ENCODE measurements at regions not wholly inside any gene's neighbourhood (a gene's known extent, or its start where the extent isn't known, plus 50 kb on each side); places are given as distances from the start of the nearest gene placed in this dataset.

DNA sequence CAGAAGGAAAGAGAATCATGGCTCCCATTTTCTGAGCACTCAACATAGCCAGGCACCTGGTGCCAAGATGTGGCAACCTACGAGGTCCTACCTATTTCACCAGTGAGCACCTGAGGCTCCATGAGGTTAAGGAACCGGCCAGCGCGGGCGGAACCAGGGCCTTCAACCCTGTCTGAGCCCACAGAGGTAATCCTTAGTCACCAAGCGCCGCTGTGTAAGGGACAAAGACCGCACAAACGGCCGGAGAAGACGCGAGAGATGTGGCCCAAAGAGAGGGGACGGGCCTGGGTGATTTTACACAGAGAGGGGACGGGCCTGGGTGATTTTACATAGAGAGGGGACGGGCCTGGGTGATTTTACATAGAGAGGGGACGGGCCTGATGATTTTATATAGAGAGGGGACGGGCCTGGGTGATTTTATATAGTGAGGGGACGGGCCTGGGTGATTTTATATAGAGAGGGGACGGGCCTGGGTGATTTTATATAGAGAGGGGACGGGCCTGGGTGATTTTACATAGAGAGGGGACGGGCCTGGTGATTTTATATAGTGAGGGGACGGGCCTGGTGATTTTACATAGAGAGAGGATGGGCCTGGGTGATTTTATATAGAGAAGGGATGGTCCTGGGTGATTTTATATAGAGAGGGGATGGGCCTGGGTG lies 114.2 kb downstream of the SMIM20 start:
- TF ChIP-seq NPAS2 (CRISPR knock-in tag; IDR thresholded peaks at IDR 0.05; ENCODE audit: borderline replicate concordance) (no peak), POLR2AphosphoS2 (conservative IDR thresholded peaks at IDR 0.05; ENCODE audit: low read length) (no peak), CBX8 (IDR thresholded peaks at IDR 0.05) (no peak)
- TF ChIP-seq, protein P1, sequence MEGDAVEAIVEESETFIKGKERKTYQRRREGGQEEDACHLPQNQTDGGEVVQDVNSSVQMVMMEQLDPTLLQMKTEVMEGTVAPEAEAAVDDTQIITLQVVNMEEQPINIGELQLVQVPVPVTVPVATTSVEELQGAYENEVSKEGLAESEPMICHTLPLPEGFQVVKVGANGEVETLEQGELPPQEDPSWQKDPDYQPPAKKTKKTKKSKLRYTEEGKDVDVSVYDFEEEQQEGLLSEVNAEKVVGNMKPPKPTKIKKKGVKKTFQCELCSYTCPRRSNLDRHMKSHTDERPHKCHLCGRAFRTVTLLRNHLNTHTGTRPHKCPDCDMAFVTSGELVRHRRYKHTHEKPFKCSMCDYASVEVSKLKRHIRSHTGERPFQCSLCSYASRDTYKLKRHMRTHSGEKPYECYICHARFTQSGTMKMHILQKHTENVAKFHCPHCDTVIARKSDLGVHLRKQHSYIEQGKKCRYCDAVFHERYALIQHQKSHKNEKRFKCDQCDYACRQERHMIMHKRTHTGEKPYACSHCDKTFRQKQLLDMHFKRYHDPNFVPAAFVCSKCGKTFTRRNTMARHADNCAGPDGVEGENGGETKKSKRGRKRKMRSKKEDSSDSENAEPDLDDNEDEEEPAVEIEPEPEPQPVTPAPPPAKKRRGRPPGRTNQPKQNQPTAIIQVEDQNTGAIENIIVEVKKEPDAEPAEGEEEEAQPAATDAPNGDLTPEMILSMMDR (IDR thresholded peaks at IDR 0.05): no peak
